ENCODE measurements at regions not wholly inside any gene's neighbourhood (a gene's known extent, or its start where the extent isn't known, plus 50 kb on each side); places are given as distances from the start of the nearest gene placed in this dataset.
A peak's percentile ranks its signal among the peaks of the same experiment; 100 is the strongest.
"Not testable (repeated sequence)": the region's sequence is repeated elsewhere in the genome, so short reads cannot be mapped to it uniquely, and the experiment has no call there.

GRCh38 chr7:65746398-65746669, 126.5 kb upstream of the VKORC1L1 start:
- no peak for DNase-seq (ENCODE audit: low read depth in 1 of 2, low spot score in 1 of 2)
- H3K27ac ChIP-seq (replicated peaks) = no peak overlapping the region
- H3K4me3 ChIP-seq (replicated peaks; ENCODE audit: insufficient read depth, low read length) = no peak overlapping the region
- no peak for TF ChIP-seq SPI1 (IDR thresholded peaks at IDR 0.05; ENCODE audit: borderline replicate concordance, low read depth)
- no peaks in the 10 kb centered on the region for H3K27me3 ChIP-seq (ENCODE audit: insufficient read depth, poor library complexity, severe bottlenecking)

DNA sequence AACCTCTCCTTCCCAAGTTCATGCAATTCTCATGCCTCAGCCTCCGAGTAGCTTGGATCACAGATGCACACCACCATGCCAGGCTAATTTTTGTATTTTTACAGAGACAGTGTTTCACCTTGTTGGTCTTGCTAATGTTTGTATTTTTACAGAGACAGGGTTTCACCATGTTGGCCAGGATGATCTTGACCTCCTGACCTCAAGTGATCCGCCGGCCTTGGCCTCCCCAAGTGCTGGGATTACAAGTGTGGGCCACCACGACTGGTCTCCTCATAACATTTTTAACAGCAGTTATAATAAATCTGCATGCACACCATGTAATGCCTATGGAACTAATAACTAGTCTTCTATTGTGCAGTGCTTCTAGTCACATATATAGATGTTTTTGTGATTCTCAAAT, 123.8 kb upstream of the VKORC1L1 start:
- DNase-seq (ENCODE audit: low read depth in 1 of 2, low spot score in 1 of 2) = no peak
- no peak overlapping the region for H3K27ac ChIP-seq (replicated peaks)
- no peak overlapping the region for H3K4me3 ChIP-seq (replicated peaks; ENCODE audit: insufficient read depth, low read length)
- TF ChIP-seq POLR2AphosphoS5 (IDR thresholded peaks at IDR 0.05; ENCODE audit: low read depth) (no peak), REST (IDR thresholded peaks at IDR 0.05; ENCODE audit: insufficient replicate concordance, low read depth) (no peak), SPI1 (IDR thresholded peaks at IDR 0.05; ENCODE audit: borderline replicate concordance, low read depth) (no peak), CTCF (IDR thresholded peaks at IDR 0.05; ENCODE audit: insufficient read depth, low read length) (no peak), GABPA (IDR thresholded peaks at IDR 0.05; ENCODE audit: low read depth) (no peak)
- H3K27me3 ChIP-seq (ENCODE audit: insufficient read depth, poor library complexity, severe bottlenecking) = no peaks in the 10 kb centered on the region

DNA sequence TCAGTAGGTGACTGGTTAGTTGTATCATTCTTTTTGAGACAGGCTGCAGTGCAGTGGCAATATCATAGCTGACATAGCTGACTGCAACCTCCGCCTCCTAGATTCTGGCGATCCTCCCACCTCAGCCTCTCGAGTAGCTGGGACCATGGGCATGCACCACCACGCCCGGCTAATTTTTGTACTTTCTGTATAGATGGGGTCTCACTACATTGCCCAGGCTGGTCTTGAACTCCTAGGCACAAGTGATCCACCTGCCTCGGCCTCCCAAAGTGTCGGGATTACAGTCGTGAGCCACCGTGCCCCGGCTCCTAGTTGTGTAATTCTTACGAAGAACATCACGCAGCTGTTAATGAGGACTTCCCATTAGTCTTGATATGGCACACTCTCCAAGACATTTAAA, 123.4 kb upstream of the VKORC1L1 start:
- H3K4me3 ChIP-seq (replicated peaks; ENCODE audit: insufficient read depth, low read length) = peak overlapping the region; percentile 83
- peak overlapping the region; percentile 89 for H3K27ac ChIP-seq (replicated peaks)

GRCh38 chr7:65750511-65751344, 122.1 kb upstream of the VKORC1L1 start:
- no peaks in the 10 kb centered on the region for H3K27me3 ChIP-seq (ENCODE audit: insufficient read depth, poor library complexity, severe bottlenecking)
- H3K27ac ChIP-seq (replicated peaks) = peak overlapping the region; percentile 89
- H3K4me3 ChIP-seq (replicated peaks; ENCODE audit: insufficient read depth, low read length) = peak overlapping the region; percentile 83
- peak; percentile 84 to 90 for DNase-seq (ENCODE audit: low read depth in 1 of 2, low spot score in 1 of 2)
- TF ChIP-seq SPI1 (IDR thresholded peaks at IDR 0.05; ENCODE audit: borderline replicate concordance, low read depth) (no peak), CTCF (IDR thresholded peaks at IDR 0.05; ENCODE audit: insufficient read depth, low read length) (no peak), GABPA (IDR thresholded peaks at IDR 0.05; ENCODE audit: low read depth) (peak; percentile 69), REST (IDR thresholded peaks at IDR 0.05; ENCODE audit: insufficient replicate concordance, low read depth) (peak; percentile 51), POLR2AphosphoS5 (IDR thresholded peaks at IDR 0.05; ENCODE audit: low read depth) (peak; percentile 87)

More for the DNA sequence above, 123.4 kb upstream of the VKORC1L1 start:
- H3K27me3 ChIP-seq (ENCODE audit: insufficient read depth, poor library complexity, severe bottlenecking) = no peaks in the 10 kb centered on the region
- TF ChIP-seq SPI1 (IDR thresholded peaks at IDR 0.05; ENCODE audit: borderline replicate concordance, low read depth) (peak; percentile 23; the same call in 1 of the 2 replicates), CTCF (IDR thresholded peaks at IDR 0.05; ENCODE audit: insufficient read depth, low read length) (no peak)
- DNase-seq (ENCODE audit: low read depth in 1 of 2, low spot score in 1 of 2) = peak; percentile 48 to 77

DNA sequence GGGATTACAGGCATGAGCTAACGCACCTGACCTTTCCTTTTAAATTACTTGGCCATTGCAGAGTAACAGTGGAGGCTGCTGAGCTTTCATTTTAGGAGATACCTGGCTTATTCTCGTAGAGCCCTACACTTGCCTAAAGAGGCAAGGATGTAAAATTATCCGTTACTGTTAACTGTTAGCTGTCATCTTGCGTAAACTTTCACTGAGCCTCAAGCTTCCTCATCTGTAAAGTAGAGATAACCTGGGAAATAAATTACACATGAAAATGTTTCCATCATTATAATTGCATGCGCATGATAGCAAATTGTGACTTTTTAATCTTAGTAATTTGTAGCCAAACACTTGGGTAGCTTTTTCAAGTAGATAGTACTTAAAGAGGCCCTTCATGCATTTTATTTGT, 118.8 kb upstream of the VKORC1L1 start:
- DNase-seq (ENCODE audit: low read depth in 1 of 2, low spot score in 1 of 2) = peak in 1 of 2 experiments; percentile 59

GRCh38 chr7:65758991-65759390, 113.9 kb upstream of the VKORC1L1 start:
- not testable (repeated sequence) for H3K27ac ChIP-seq (replicated peaks); DNase-seq (ENCODE audit: low read depth in 1 of 2, low spot score in 1 of 2); H3K27me3 ChIP-seq (ENCODE audit: insufficient read depth, poor library complexity, severe bottlenecking); H3K4me3 ChIP-seq (replicated peaks; ENCODE audit: insufficient read depth, low read length)

More for the DNA sequence above, 118.8 kb upstream of the VKORC1L1 start:
- H3K27ac ChIP-seq (replicated peaks) = peak overlapping the region; percentile 77
- H3K4me3 ChIP-seq (replicated peaks; ENCODE audit: insufficient read depth, low read length) = peak overlapping the region; percentile 12; the same call in 1 of the 2 replicates
- H3K27me3 ChIP-seq (ENCODE audit: insufficient read depth, poor library complexity, severe bottlenecking) = not testable (repeated sequence)

- H3K4me3 ChIP-seq (replicated peaks; ENCODE audit: insufficient read depth, low read length); H3K27me3 ChIP-seq (ENCODE audit: insufficient read depth, poor library complexity, severe bottlenecking); H3K27ac ChIP-seq (replicated peaks); DNase-seq (ENCODE audit: low read depth in 1 of 2, low spot score in 1 of 2): not testable (repeated sequence)
Observed at GRCh38 chr7:65762712-65763111, 110.2 kb upstream of the VKORC1L1 start.

Measured in HL-60 (cell line).